OCI-M2 (cell line): ENCODE measurements at regions not wholly inside any gene's neighbourhood (a gene's known extent, or its start where the extent isn't known, plus 50 kb on each side); places are given as distances from the start of the nearest gene placed in this dataset.

Source experiments
- DNase-seq: peaks from one replicate; lab custom pipeline; 2025; ENCODE audit not compliant: unreplicated experiment; lab: John Stamatoyannopoulos, UW

- no peak for DNase-seq
Observed at GRCh38 chr6:165805636-165806035, 142.6 kb upstream of the PDE10A start.

GRCh38 chr6:165805067-165805555, 142.1 kb upstream of the PDE10A start:
- DNase-seq, result no peak

- DNase-seq, result no peak
Observed at GRCh38 chr6:165804331-165805066, 141.5 kb upstream of the PDE10A start.

GRCh38 chr6:165800337-165800736, 137.3 kb upstream of the PDE10A start:
- no peak for DNase-seq

- no peak for DNase-seq
Observed at GRCh38 chr6:165799391-165800153, 136.5 kb upstream of the PDE10A start.

- no peak for DNase-seq
Observed at GRCh38 chr6:165798991-165799390, 135.9 kb upstream of the PDE10A start.

- no peak for DNase-seq
Observed at GRCh38 chr6:165794179-165794601, 131.1 kb upstream of the PDE10A start.

- no peak for DNase-seq
Observed at GRCh38 chr6:165793287-165793825, 130.3 kb upstream of the PDE10A start.

GRCh38 chr6:165791876-165792437, 128.9 kb upstream of the PDE10A start:
- DNase-seq, result no peak

GRCh38 chr6:165791306-165791705, 128.3 kb upstream of the PDE10A start:
- no peak for DNase-seq

GRCh38 chr6:165782812-165783211, 119.8 kb upstream of the PDE10A start:
- no peak for DNase-seq

- DNase-seq, result no peak
Observed at GRCh38 chr6:165782134-165782533, 119.1 kb upstream of the PDE10A start.

GRCh38 chr6:165777680-165778079, 114.6 kb upstream of the PDE10A start:
- DNase-seq, result no peak

- DNase-seq, result no peak
Observed at GRCh38 chr6:165776691-165777090, 113.7 kb upstream of the PDE10A start.

GRCh38 chr6:165775721-165776120, 112.7 kb upstream of the PDE10A start:
- no peak for DNase-seq

GRCh38 chr6:165774903-165775601, 112.0 kb upstream of the PDE10A start:
- no peak for DNase-seq

- no peak for DNase-seq
Observed at GRCh38 chr6:165770397-165771082, 107.5 kb upstream of the PDE10A start.

- no peak for DNase-seq
Observed at GRCh38 chr6:165769884-165770283, 106.8 kb upstream of the PDE10A start.

GRCh38 chr6:165769401-165769800, 106.4 kb upstream of the PDE10A start:
- no peak for DNase-seq

GRCh38 chr6:165768961-165769360, 105.9 kb upstream of the PDE10A start:
- no peak for DNase-seq
